VCaP (cell line): ENCODE measurements at regions not wholly inside any gene's neighbourhood (a gene's known extent, or its start where the extent isn't known, plus 50 kb on each side); places are given as distances from the start of the nearest gene placed in this dataset.

Source experiments
- H3K27ac ChIP-seq: fragments of 450-650 bp; 2 replicates; pipeline ENCODE4 v1.5.1; 2017
- TF ChIP-seq, protein P1 (sequence below): fragments of 450-650 bp; conservative IDR thresholded peaks from 2 replicates; pipeline ENCODE4 v1.5.1; 2017; ENCODE audit warnings: mild to moderate bottlenecking, moderate library complexity

- TF ChIP-seq, protein P1, sequence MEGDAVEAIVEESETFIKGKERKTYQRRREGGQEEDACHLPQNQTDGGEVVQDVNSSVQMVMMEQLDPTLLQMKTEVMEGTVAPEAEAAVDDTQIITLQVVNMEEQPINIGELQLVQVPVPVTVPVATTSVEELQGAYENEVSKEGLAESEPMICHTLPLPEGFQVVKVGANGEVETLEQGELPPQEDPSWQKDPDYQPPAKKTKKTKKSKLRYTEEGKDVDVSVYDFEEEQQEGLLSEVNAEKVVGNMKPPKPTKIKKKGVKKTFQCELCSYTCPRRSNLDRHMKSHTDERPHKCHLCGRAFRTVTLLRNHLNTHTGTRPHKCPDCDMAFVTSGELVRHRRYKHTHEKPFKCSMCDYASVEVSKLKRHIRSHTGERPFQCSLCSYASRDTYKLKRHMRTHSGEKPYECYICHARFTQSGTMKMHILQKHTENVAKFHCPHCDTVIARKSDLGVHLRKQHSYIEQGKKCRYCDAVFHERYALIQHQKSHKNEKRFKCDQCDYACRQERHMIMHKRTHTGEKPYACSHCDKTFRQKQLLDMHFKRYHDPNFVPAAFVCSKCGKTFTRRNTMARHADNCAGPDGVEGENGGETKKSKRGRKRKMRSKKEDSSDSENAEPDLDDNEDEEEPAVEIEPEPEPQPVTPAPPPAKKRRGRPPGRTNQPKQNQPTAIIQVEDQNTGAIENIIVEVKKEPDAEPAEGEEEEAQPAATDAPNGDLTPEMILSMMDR, result no peak
- H3K27ac ChIP-seq, result no peak overlapping the region
Measured at GRCh38 chr3:20608054-20608738, 422.2 kb upstream of the SGO1 start.

- H3K27ac ChIP-seq, result no peak overlapping the region
- TF ChIP-seq, protein P1, result no peak
Measured at GRCh38 chr3:20604659-20605058, 418.7 kb upstream of the SGO1 start.

DNA sequence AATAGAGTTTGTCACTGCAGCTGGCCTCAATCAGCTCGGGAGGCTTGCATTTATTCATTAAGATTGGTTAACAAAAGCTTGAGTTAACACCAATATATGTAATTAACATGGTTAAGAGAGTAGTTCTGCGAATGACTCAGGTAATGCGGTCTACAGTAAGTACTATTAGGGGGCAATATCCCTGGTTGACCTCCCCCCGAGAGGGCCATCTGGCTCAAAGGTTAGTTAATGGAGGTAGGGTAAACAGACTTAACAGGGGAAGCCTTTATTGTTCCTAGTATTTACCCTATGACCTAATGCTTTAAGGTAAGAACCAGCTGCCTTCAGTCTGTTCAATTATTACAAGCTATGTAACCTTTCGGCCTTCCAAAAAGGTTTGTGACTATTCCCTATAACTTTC, 403.3 kb upstream of the SGO1 start:
- TF ChIP-seq, protein P1, result no peak

GRCh38 chr3:20588781-20589180, 402.8 kb upstream of the SGO1 start:
- no peak overlapping the region for H3K27ac ChIP-seq
- TF ChIP-seq, protein P1, result no peak

More for the DNA sequence above, 403.3 kb upstream of the SGO1 start:
- H3K27ac ChIP-seq, result no peak overlapping the region

GRCh38 chr3:20583648-20584047, 397.6 kb upstream of the SGO1 start:
- no peak overlapping the region for H3K27ac ChIP-seq
- TF ChIP-seq, protein P1, result no peak

GRCh38 chr3:20576228-20576627, 390.2 kb upstream of the SGO1 start:
- H3K27ac ChIP-seq, result no peak overlapping the region
- TF ChIP-seq, protein P1, result no peak

- H3K27ac ChIP-seq, result no peak overlapping the region
- TF ChIP-seq, protein P1, result no peak
Measured at GRCh38 chr3:20575146-20575545, 389.1 kb upstream of the SGO1 start.
